B cell (primary cell): ENCODE measurements at regions not wholly inside any gene's neighbourhood (a gene's known extent, or its start where the extent isn't known, plus 50 kb on each side); places are given as distances from the start of the nearest gene placed in this dataset.

Experiments
- ATAC-seq: fragments of 200-7000 bp; cut with Tn5 transposase; one replicate; pipeline ENCODE4 v1.10.0; 2021; ENCODE audit warnings: low read depth, mild to moderate bottlenecking, moderate number of reproducible peaks, moderate library complexity
- CTCF ChIA-PET: fragments of 350-600 bp; sonication (Branson Sonifier 250); formaldehyde crosslinking; loops from one replicate; lab custom pipeline; 2021; ENCODE audit warnings: antibody characterized with exemption, inconsistent platforms; lab: Charles Lee
- POLR2A ChIA-PET: fragments of 350-600 bp; sonication (Branson Sonifier 250); formaldehyde crosslinking; loops from one replicate; lab custom pipeline; 2021; ENCODE audit warnings: antibody characterized with exemption; lab: Charles Lee
- DNase-seq: peaks from one replicate; pipeline ENCODE4 v3.0.0; 2013
- H2AFZ ChIP-seq: 2 replicates; pipeline ENCODE4 v1.6.1; 2012; ENCODE audit warnings: mild to moderate bottlenecking, low read depth, low read length; ENCODE audit not compliant: insufficient read depth, poor library complexity, severe bottlenecking
- H3K27ac ChIP-seq, 2 donors: 1 replicate in 1 of 2; 2 replicates in 1 of 2; pipeline ENCODE4 v1.5.1; 2012 to 2013; ENCODE audit warnings: low read length in 2 of 2, mild to moderate bottlenecking in 2 of 2, moderate library complexity in 1 of 2
- H3K27me3 ChIP-seq, 4 experiments: fragments of 200-600 bp in 1 of 4; sonication (generic) in 1 of 4; replicated peaks in 1 of 4; 1 replicate in 2 of 4; 2 replicates in 2 of 4; pipeline versions ENCODE4 v1.6.1 to v1.7.0; 2013 to 2016; ENCODE audit warnings: low read length in 3 of 4, mild to moderate bottlenecking in 2 of 4, mixed read lengths in 1 of 4, moderate library complexity in 1 of 4; ENCODE audit not compliant: insufficient read depth in 4 of 4, control insufficient read depth in 3 of 4; ENCODE audit errors: control extremely low read depth in 1 of 4
- H3K36me3 ChIP-seq, 2 experiments: replicated peaks in 1 of 2; 1 replicate in 1 of 2; 2 replicates in 1 of 2; pipeline versions ENCODE4 v1.6.1 to v1.7.1; 2013; ENCODE audit warnings: low read length in 1 of 2; ENCODE audit not compliant: insufficient read depth in 2 of 2, control insufficient read depth in 1 of 2; ENCODE audit errors: control extremely low read depth in 1 of 2, extremely low read depth in 1 of 2
- H3K4me1 ChIP-seq, 2 donors: fragments of 200-600 bp in 1 of 2; sonication (generic) in 1 of 2; 1 replicate in 1 of 2; 2 replicates in 1 of 2; pipeline versions ENCODE4 v1.5.1 to v1.6.1; 2013 to 2017; ENCODE audit warnings: low read length in 2 of 2; ENCODE audit not compliant: control insufficient read depth in 2 of 2, insufficient read depth in 2 of 2
- H3K4me2 ChIP-seq: replicated peaks from 2 replicates; pipeline ENCODE3; 2012; ENCODE audit warnings: mild to moderate bottlenecking, low read depth, low read length; ENCODE audit not compliant: poor library complexity, severe bottlenecking
- H3K4me3 ChIP-seq, 5 experiments: fragments of 200-600 bp in 1 of 5; sonication (generic) in 1 of 5; 1 replicate in 3 of 5; 2 replicates in 2 of 5; pipeline versions ENCODE4 v1.5.1 to v1.7.0; 2011 to 2016; ENCODE audit warnings: low read length in 4 of 5, mild to moderate bottlenecking in 4 of 5, low read depth in 2 of 5, control low read depth in 1 of 5, moderate library complexity in 1 of 5; ENCODE audit not compliant: insufficient read depth in 1 of 5; ENCODE audit errors: control extremely low read depth in 1 of 5, extremely low read depth in 1 of 5
- H3K79me2 ChIP-seq: fragments of 200-600 bp; sonication (generic); one replicate; pipeline ENCODE4 v1.6.0; 2016; ENCODE audit warnings: low read length; ENCODE audit not compliant: control insufficient read depth, insufficient read depth
- H3K9ac ChIP-seq: fragments of 200-600 bp; sonication (generic); 2 replicates; pipeline ENCODE4 v1.6.1; 2017; ENCODE audit warnings: mild to moderate bottlenecking, low read length, moderate library complexity
- H3K9me3 ChIP-seq, 3 donors: one replicate each; pipeline versions ENCODE4 v1.6.1 to v1.7.1; 2013; ENCODE audit warnings: low read length in 2 of 3; ENCODE audit not compliant: control insufficient read depth in 2 of 3, insufficient read depth in 1 of 3; ENCODE audit errors: control extremely low read depth in 1 of 3
- H4K20me1 ChIP-seq: 2 replicates; pipeline ENCODE4 v1.6.0; 2012; ENCODE audit warnings: mild to moderate bottlenecking, low read length; ENCODE audit not compliant: insufficient read depth, control insufficient read depth, poor library complexity, severe bottlenecking
- H3K27ac Mint-ChIP-seq: one replicate; pipeline ENCODE4 v1.8.0; 2021; ENCODE audit warnings: mixed read lengths
- H3K27me3 Mint-ChIP-seq: one replicate; pipeline ENCODE4 v1.8.0; 2021; ENCODE audit warnings: mixed read lengths
- H3K4me1 Mint-ChIP-seq: one replicate; pipeline ENCODE4 v1.8.0; 2021; ENCODE audit warnings: mixed read lengths
- H3K4me3 Mint-ChIP-seq: one replicate; pipeline ENCODE4 v1.8.0; 2021; ENCODE audit warnings: mixed read lengths
- H3K9me3 Mint-ChIP-seq: one replicate; pipeline ENCODE4 v1.8.0; 2022; ENCODE audit warnings: mixed read lengths; ENCODE audit not compliant: insufficient read depth
- CTCF ChIP-seq: fragments of 200-600 bp; IDR thresholded peaks from one replicate; pipeline ENCODE4 v1.8.0; 2022; ENCODE audit warnings: antibody characterized with exemption, mild to moderate bottlenecking
- EZH2 ChIP-seq: IDR thresholded peaks from 2 replicates; pipeline ENCODE4 v1.6.1; 2012; ENCODE audit warnings: borderline replicate concordance, low read depth, mild to moderate bottlenecking, moderate library complexity, low read length; ENCODE audit not compliant: insufficient read depth, poor library complexity, severe bottlenecking
- WGBS: methylation state at CpG from one replicate; pipeline ENCODE4 v1.1.5; 2013; ENCODE audit warnings: missing lambda C conversion rate; ENCODE audit not compliant: insufficient coverage; 5-methylcytosine and 5-hydroxymethylcytosine counted together
- intact Hi-C: fragments of 100-400 bp; cut with micrococcal nuclease; formaldehyde crosslinking; loops from one replicate; pipeline ENCODE4 v1.10.0; 2022

- H3K36me3 ChIP-seq = no peaks in the 10 kb centered on the region
- Mint-ChIP-seq H3K4me3 (no peak overlapping the region), H3K4me1 (peaks cover 13% of the 10 kb centered on the region), H3K27ac (no peak overlapping the region), H3K27me3 (no peaks in the 10 kb centered on the region), H3K9me3 (no peaks in the 10 kb centered on the region)
- intact Hi-C loops = no loop called here
- H3K9ac ChIP-seq = no peak overlapping the region
- H3K4me2 ChIP-seq = no peak overlapping the region
- no peak overlapping the region for H2AFZ ChIP-seq
- H3K9me3 ChIP-seq = peaks cover 0 to 2% (median 0%) of the 10 kb centered on the region in 3 donors
- H4K20me1 ChIP-seq = no peaks in the 10 kb centered on the region
- POLR2A ChIA-PET = interaction anchor here (0.8 kb wide), 1 partner anchor 74 kb away, joined by 3 read pairs; no protein-coding TSS in a partner anchor
- ATAC-seq (no peak), DNase-seq (no peak)
- CTCF ChIA-PET = no interaction called here
- no peaks in the 10 kb centered on the region for H3K27me3 ChIP-seq
- TF ChIP-seq EZH2 (no peak), CTCF (no peak)
- 100% methylated on average over 1 of the region's 2 CpGs for WGBS
- H3K27ac ChIP-seq = no peak overlapping the region
- H3K79me2 ChIP-seq = no peaks in the 10 kb centered on the region
- H3K4me3 ChIP-seq = no peak overlapping the region
- H3K4me1 ChIP-seq = peaks cover 7% of the 10 kb centered on the region in 2 donors
These were observed 128.1 kb upstream of the SERTAD2 start for GRCh38 chr2:64781711-64782390.

DNA sequence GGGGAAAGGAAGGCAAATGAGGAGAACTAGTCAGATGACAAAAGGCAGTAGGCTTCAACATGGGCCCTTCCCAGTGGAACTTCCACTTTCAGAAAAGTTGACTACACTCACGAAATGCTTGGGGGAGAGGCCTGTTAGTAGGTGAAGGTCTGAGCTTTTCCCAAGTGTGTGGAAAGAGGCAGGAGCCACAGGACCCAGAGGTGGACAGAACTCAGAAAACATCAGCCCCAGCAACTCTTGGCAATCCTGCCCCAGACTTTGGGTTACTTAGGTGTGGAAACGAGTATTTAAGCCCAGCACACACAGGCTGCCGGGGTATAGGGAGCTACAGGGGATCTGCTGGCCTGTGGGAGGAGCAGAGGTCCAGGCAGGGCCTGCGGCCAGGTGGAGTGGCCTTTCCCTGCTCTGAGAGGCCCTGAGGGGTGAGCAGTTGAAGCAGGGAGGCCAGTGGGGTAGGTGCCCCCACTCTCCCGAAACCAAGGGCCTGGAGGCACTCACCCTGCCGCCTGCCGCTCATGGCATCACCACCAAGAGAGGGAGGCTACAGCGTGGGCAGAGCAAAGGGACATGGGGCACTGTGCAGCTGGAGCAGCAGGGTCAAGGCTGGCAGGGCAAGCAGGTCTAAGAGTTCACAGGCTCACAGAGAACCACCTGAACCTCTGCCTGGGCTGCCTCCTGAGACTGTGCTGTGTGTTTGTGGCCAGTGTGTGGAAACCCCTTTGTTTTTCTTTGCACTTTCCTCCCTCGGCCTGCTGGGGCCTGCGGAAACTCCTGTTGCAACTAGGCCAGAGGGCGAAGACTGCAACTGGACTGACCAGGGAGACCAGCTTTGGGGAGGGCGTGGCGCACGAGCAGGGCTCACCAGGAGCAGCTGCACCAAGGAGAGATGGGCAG is 130.7 kb upstream of the SERTAD2 start:
- Histone ChIP-seq H3K27me3 (no peaks in the 10 kb centered on the region), H3K9me3 (peaks cover 0 to 2% (median 0%) of the 10 kb centered on the region in 3 donors), H3K27ac (no peak overlapping the region), H4K20me1 (no peaks in the 10 kb centered on the region), H3K9ac (no peak overlapping the region), H3K4me3 (no peak overlapping the region), H3K4me1 (peaks cover 12 to 13% of the 10 kb centered on the region in 2 donors), H3K4me2 (no peak overlapping the region), H3K79me2 (no peaks in the 10 kb centered on the region), H2AFZ (no peak overlapping the region), H3K36me3 (no peaks in the 10 kb centered on the region)
- intact Hi-C loops = no loop called here
- no peaks in the 10 kb centered on the region for H3K9me3 Mint-ChIP-seq
- 94% methylated on average over 14 of the region's 14 CpGs for WGBS
- TF ChIP-seq EZH2 (no peak), CTCF (no peak)
- ATAC-seq (no peak), DNase-seq (no peak)
- no peaks in the 10 kb centered on the region for H3K27me3 Mint-ChIP-seq
- no peak overlapping the region for H3K27ac Mint-ChIP-seq
- H3K4me3 Mint-ChIP-seq = no peak overlapping the region
- ChIA-PET POLR2A (no interaction called here), CTCF (no interaction called here)
- peaks cover 18% of the 10 kb centered on the region for H3K4me1 Mint-ChIP-seq
